ENCODE measurements at regions not wholly inside any gene's neighbourhood (a gene's known extent, or its start where the extent isn't known, plus 50 kb on each side); places are given as distances from the start of the nearest gene placed in this dataset.

- Histone ChIP-seq H3K9me3 (ENCODE audit: insufficient read depth, low read depth, low read length) (no peaks in the 10 kb centered on the region), H3K36me3 (ENCODE audit: insufficient read depth, low read length) (no peaks in the 10 kb centered on the region), H3K27ac (ENCODE audit: low read depth, low read length) (no peak overlapping the region), H3K4me1 (ENCODE audit: insufficient read depth, low read length) (peaks cover 4% of the 10 kb centered on the region; the same call in 1 of the 2 replicates), H3K4me3 (ENCODE audit: low read length) (no peak overlapping the region), H3K27me3 (ENCODE audit: insufficient read depth, low read length) (no peaks in the 10 kb centered on the region), H3K9ac (ENCODE audit: low read depth, low read length) (no peak overlapping the region)
- 100% methylated on average over 2 of the region's 2 CpGs for WGBS
These were observed 444.8 kb downstream of the ADAMTS20 start for GRCh38 chr12:43107026-43107775.

- Histone ChIP-seq H3K9ac (ENCODE audit: low read depth, low read length) (no peak overlapping the region), H3K27ac (ENCODE audit: low read depth, low read length) (no peak overlapping the region), H3K4me3 (ENCODE audit: low read length) (no peak overlapping the region), H3K36me3 (ENCODE audit: insufficient read depth, low read length) (no peaks in the 10 kb centered on the region), H3K9me3 (ENCODE audit: insufficient read depth, low read depth, low read length) (no peaks in the 10 kb centered on the region), H3K4me1 (ENCODE audit: insufficient read depth, low read length) (peaks cover 4% of the 10 kb centered on the region; the same call in 1 of the 2 replicates), H3K27me3 (ENCODE audit: insufficient read depth, low read length) (no peaks in the 10 kb centered on the region)
- WGBS: 67% methylated on average over 3 of the region's 3 CpGs
These were observed 445.6 kb downstream of the ADAMTS20 start for GRCh38 chr12:43106355-43106754.

- no peaks in the 10 kb centered on the region for H3K27me3 ChIP-seq (ENCODE audit: insufficient read depth, low read length)
- 68% methylated on average over 5 of the region's 6 CpGs for WGBS
- no peak overlapping the region for H3K27ac ChIP-seq (ENCODE audit: low read depth, low read length)
These were observed 446.5 kb downstream of the ADAMTS20 start for GRCh38 chr12:43105426-43105981.

GRCh38 chr12:43104494-43104893 lies 447.5 kb downstream of the ADAMTS20 start:
- Histone ChIP-seq H3K9ac (ENCODE audit: low read depth, low read length) (no peak overlapping the region), H3K27ac (ENCODE audit: low read depth, low read length) (no peak overlapping the region; the same call in 1 of the 2 replicates), H3K4me1 (ENCODE audit: insufficient read depth, low read length) (peaks cover 7% of the 10 kb centered on the region; the same call in 1 of the 2 replicates), H3K27me3 (ENCODE audit: insufficient read depth, low read length) (no peaks in the 10 kb centered on the region), H3K36me3 (ENCODE audit: insufficient read depth, low read length) (no peaks in the 10 kb centered on the region), H3K4me3 (ENCODE audit: low read length) (no peak overlapping the region), H3K9me3 (ENCODE audit: insufficient read depth, low read depth, low read length) (no peaks in the 10 kb centered on the region)
- 93% methylated on average over 3 of the region's 3 CpGs for WGBS

More at GRCh38 chr12:43105426-43105981, 446.5 kb downstream of the ADAMTS20 start:
- H3K36me3 ChIP-seq (ENCODE audit: insufficient read depth, low read length): no peaks in the 10 kb centered on the region
- H3K4me1 ChIP-seq (ENCODE audit: insufficient read depth, low read length): peaks cover 4% of the 10 kb centered on the region; the same call in 1 of the 2 replicates
- no peaks in the 10 kb centered on the region for H3K9me3 ChIP-seq (ENCODE audit: insufficient read depth, low read depth, low read length)
- H3K4me3 ChIP-seq (ENCODE audit: low read length): no peak overlapping the region
- no peak overlapping the region for H3K9ac ChIP-seq (ENCODE audit: low read depth, low read length)

- Histone ChIP-seq H3K27me3 (ENCODE audit: insufficient read depth, low read length) (no peaks in the 10 kb centered on the region), H3K4me1 (ENCODE audit: insufficient read depth, low read length) (peaks cover 7% of the 10 kb centered on the region; the same call in 1 of the 2 replicates), H3K4me3 (ENCODE audit: low read length) (no peak overlapping the region), H3K9ac (ENCODE audit: low read depth, low read length) (no peak overlapping the region), H3K27ac (ENCODE audit: low read depth, low read length) (no peak overlapping the region), H3K9me3 (ENCODE audit: insufficient read depth, low read depth, low read length) (no peaks in the 10 kb centered on the region), H3K36me3 (ENCODE audit: insufficient read depth, low read length) (no peaks in the 10 kb centered on the region)
- 100% methylated on average over 1 of the region's 1 CpG for WGBS
These were observed 448.1 kb downstream of the ADAMTS20 start for GRCh38 chr12:43103866-43104265.

GRCh38 chr12:43102546-43103264 lies 449.3 kb downstream of the ADAMTS20 start:
- H3K4me3 ChIP-seq (ENCODE audit: low read length): no peak overlapping the region

GRCh38 chr12:43100231-43100630 lies 451.8 kb downstream of the ADAMTS20 start:
- H3K9me3 ChIP-seq (ENCODE audit: insufficient read depth, low read depth, low read length): no peaks in the 10 kb centered on the region
- H3K27ac ChIP-seq (ENCODE audit: low read depth, low read length): no peak overlapping the region
- WGBS: no CpG with 5 or more reads among the region's 1 CpG
- no peaks in the 10 kb centered on the region for H3K36me3 ChIP-seq (ENCODE audit: insufficient read depth, low read length)
- H3K4me1 ChIP-seq (ENCODE audit: insufficient read depth, low read length): peaks cover 3% of the 10 kb centered on the region; the same call in 1 of the 2 replicates
- no peak overlapping the region for H3K4me3 ChIP-seq (ENCODE audit: low read length)
- H3K27me3 ChIP-seq (ENCODE audit: insufficient read depth, low read length): no peaks in the 10 kb centered on the region
- no peak overlapping the region for H3K9ac ChIP-seq (ENCODE audit: low read depth, low read length)

More at GRCh38 chr12:43102546-43103264, 449.3 kb downstream of the ADAMTS20 start:
- Histone ChIP-seq H3K36me3 (ENCODE audit: insufficient read depth, low read length) (no peaks in the 10 kb centered on the region), H3K9me3 (ENCODE audit: insufficient read depth, low read depth, low read length) (no peaks in the 10 kb centered on the region), H3K9ac (ENCODE audit: low read depth, low read length) (no peak overlapping the region), H3K27ac (ENCODE audit: low read depth, low read length) (no peak overlapping the region), H3K27me3 (ENCODE audit: insufficient read depth, low read length) (no peaks in the 10 kb centered on the region), H3K4me1 (ENCODE audit: insufficient read depth, low read length) (peaks cover 7% of the 10 kb centered on the region; the same call in 1 of the 2 replicates)
- WGBS: 86% methylated on average over 3 of the region's 4 CpGs

GRCh38 chr12:43099691-43100163 lies 452.3 kb downstream of the ADAMTS20 start:
- Histone ChIP-seq H3K4me1 (ENCODE audit: insufficient read depth, low read length) (peaks cover 3% of the 10 kb centered on the region; the same call in 1 of the 2 replicates), H3K9me3 (ENCODE audit: insufficient read depth, low read depth, low read length) (no peaks in the 10 kb centered on the region), H3K36me3 (ENCODE audit: insufficient read depth, low read length) (no peaks in the 10 kb centered on the region), H3K27me3 (ENCODE audit: insufficient read depth, low read length) (no peaks in the 10 kb centered on the region), H3K4me3 (ENCODE audit: low read length) (no peak overlapping the region), H3K27ac (ENCODE audit: low read depth, low read length) (no peak overlapping the region), H3K9ac (ENCODE audit: low read depth, low read length) (no peak overlapping the region)
- WGBS: 98% methylated on average over 3 of the region's 3 CpGs

- H3K36me3 ChIP-seq (ENCODE audit: insufficient read depth, low read length): no peaks in the 10 kb centered on the region
- 97% methylated on average over 7 of the region's 7 CpGs for WGBS
These were observed 453.0 kb downstream of the ADAMTS20 start for GRCh38 chr12:43098766-43099550.

GRCh38 chr12:43098071-43098470 lies 453.9 kb downstream of the ADAMTS20 start:
- Histone ChIP-seq H3K4me3 (ENCODE audit: low read length) (no peak overlapping the region), H3K36me3 (ENCODE audit: insufficient read depth, low read length) (no peaks in the 10 kb centered on the region), H3K9me3 (ENCODE audit: insufficient read depth, low read depth, low read length) (no peaks in the 10 kb centered on the region), H3K4me1 (ENCODE audit: insufficient read depth, low read length) (peaks cover 3% of the 10 kb centered on the region; the same call in 1 of the 2 replicates), H3K27ac (ENCODE audit: low read depth, low read length) (no peak overlapping the region), H3K9ac (ENCODE audit: low read depth, low read length) (no peak overlapping the region), H3K27me3 (ENCODE audit: insufficient read depth, low read length) (no peaks in the 10 kb centered on the region)

More at GRCh38 chr12:43098766-43099550, 453.0 kb downstream of the ADAMTS20 start:
- Histone ChIP-seq H3K27ac (ENCODE audit: low read depth, low read length) (no peak overlapping the region), H3K4me1 (ENCODE audit: insufficient read depth, low read length) (peaks cover 3% of the 10 kb centered on the region; the same call in 1 of the 2 replicates), H3K4me3 (ENCODE audit: low read length) (no peak overlapping the region), H3K27me3 (ENCODE audit: insufficient read depth, low read length) (no peaks in the 10 kb centered on the region), H3K9me3 (ENCODE audit: insufficient read depth, low read depth, low read length) (no peaks in the 10 kb centered on the region), H3K9ac (ENCODE audit: low read depth, low read length) (no peak overlapping the region)
